AG09319 (cell line): ENCODE measurements at regions not wholly inside any gene's neighbourhood (a gene's known extent, or its start where the extent isn't known, plus 50 kb on each side); places are given as distances from the start of the nearest gene placed in this dataset.

Experiments
- DNase-seq: peaks from one replicate; pipeline ENCODE4 v3.0.0-alpha.2; 2010; ENCODE audit warnings: low read depth; ENCODE audit errors: extremely low read depth
- TF ChIP-seq, protein P1 (sequence below): IDR thresholded peaks from 2 replicates; pipeline ENCODE4 v1.5.1; 2011; ENCODE audit warnings: low read depth, mild to moderate bottlenecking, inconsistent platforms, low read length, moderate library complexity

DNA sequence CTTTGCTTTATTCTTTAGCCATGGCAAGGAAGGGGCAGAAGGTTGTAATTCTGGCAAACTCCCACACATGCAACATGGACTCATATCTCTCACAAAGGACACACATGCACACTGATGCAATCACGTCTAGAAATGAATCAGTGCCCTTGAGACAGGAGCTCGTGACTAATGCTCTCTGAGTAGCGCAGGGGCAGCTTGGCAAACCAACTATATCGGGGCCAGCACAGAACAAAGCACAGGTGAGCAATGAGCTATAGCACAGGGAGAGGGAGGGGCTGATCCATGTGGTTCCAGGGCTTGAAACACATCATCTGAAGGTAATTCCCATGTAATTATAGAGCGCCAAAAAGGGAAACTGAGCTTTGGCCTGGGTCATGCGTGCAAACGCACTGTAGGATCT, 165.2 kb upstream of the KLF7 start:
- TF ChIP-seq, protein P1, sequence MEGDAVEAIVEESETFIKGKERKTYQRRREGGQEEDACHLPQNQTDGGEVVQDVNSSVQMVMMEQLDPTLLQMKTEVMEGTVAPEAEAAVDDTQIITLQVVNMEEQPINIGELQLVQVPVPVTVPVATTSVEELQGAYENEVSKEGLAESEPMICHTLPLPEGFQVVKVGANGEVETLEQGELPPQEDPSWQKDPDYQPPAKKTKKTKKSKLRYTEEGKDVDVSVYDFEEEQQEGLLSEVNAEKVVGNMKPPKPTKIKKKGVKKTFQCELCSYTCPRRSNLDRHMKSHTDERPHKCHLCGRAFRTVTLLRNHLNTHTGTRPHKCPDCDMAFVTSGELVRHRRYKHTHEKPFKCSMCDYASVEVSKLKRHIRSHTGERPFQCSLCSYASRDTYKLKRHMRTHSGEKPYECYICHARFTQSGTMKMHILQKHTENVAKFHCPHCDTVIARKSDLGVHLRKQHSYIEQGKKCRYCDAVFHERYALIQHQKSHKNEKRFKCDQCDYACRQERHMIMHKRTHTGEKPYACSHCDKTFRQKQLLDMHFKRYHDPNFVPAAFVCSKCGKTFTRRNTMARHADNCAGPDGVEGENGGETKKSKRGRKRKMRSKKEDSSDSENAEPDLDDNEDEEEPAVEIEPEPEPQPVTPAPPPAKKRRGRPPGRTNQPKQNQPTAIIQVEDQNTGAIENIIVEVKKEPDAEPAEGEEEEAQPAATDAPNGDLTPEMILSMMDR, result no peak
- peak; percentile 91 for DNase-seq

DNA sequence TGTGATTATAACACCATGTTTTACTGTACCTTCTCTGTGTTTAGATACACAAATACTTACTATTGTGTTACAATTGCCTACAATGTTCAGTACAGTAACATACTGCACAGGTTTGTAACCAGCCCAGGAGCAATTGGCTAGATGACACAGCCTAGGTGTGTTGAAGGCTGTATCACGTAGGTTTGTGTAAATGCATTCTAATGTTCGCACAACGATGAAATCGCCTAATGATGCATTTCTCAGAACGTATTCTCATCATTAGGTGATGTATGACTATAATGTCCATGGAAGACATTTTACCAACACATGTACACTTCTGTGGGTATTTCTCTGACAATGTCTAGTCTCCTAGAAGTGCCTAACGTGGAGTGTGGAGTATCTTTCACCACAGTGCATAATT, 165.9 kb upstream of the KLF7 start:
- no peak for DNase-seq
- TF ChIP-seq, protein P1, result no peak

DNA sequence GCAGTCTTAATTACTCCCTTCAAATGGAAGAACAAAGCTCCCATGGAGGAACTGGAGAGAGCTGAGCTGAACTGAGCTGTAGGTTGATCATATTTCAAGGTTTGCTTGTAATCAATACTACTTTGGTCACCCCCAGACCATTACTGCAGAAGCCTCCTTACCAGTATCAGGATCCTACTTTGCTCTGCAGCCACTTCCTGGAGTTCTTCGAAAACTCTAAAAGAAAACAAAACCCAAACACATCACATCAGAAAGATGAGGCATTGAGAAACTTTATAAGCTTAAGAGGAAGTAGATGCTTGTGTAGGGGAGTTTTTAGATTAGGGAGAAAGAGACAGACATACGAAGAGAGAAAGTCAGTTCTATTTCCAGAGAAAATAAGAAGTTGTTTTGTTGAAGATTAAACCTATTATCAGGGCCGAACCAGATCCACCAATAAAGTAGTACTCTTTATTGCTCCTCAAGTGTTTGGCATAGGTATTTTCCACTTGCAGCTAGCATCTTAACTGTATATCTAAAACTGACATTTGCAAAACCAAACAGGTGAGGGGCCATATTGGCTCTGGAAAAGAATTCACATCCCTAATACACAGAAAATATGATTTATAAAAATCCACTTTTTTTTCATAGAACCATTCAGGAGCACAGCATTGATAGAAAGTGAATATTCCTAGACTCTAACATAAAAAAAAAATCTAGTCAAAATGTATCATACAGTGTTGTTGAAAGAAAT, 166.9 kb upstream of the KLF7 start:
- TF ChIP-seq, protein P1, result no peak
- DNase-seq, result no peak

DNA sequence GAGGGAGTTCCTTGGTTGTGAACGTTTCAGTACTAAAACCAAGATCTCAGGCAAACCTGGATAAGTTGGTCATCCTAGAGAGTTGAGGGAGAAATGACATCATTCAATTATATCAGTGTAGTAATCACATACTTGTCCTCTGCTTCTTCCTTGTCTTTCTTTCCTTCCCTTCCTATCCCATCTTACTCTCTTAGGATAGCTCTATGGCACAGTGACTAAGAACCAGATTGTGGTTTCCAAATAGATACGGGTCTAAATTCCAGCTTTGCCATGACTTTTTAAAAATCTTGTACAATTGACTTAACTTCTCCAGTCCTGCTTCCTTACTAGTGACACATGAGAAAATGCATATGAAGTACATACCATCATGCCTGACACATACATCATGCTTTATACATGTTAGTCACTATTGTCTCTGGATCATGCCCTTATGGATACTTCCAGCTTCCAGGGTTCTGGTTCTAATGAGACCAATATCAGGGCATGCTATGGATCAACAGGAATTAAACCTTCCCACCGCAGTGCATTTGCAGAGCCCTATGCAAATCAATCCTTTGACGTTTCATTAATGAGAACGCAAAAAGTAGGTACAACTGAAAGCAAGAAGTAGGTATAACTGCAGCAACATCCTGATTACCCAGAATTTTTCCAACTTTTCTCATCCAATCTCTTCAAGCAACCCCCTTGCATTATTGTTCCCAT, 168.0 kb upstream of the KLF7 start:
- TF ChIP-seq, protein P1, result no peak
- DNase-seq, result no peak

DNA sequence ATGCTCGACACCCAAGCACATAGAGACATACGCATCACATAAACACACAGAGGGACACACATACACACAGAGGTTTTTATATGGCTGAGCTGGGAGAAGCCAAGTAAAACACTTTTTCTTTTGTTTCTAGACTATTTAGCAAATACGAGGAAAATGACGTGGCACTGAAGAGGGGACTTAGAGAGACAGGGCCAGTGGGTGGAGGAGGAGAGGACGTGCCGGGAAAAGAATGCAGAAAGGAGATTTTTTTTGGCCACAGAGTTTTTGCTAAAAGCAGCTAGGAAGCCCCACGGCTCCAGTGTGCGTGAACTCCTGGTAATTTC, 168.5 kb upstream of the KLF7 start:
- no peak for DNase-seq

DNA sequence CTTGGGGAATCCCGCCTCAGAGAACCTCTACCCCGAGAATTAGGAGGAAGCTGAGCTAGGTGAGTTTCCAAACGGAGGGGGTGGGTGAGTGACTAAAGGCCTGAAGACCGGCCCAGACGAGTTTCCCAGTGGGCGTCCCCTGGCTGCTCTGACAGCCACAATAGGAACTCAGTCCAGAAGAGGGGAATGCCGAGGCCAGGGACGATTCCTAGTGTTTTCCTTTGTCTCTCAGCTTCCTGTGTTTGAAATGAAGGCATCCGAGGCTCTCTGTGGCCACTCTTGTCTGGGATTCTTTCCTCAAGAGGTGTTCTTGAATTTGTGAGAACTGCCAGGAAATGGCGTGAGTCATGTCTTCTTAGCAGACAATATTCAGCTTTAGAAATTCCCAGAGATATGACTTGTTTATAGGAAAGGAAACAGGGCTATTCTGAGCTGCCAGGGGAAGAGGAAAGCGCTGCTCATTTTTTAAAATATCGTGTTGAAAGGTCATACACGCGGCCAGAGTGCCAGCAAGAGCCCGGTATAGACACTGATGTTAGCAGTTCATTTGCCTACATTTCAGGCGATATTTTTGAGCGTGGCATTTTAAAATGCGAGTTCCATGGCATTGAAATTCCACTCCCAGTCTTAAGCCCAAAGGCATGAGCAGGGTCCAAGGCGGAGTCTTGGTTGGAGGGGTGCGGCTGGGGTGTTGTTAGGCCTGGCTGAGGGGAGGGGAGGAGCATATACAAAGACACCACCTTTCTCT, 169.1 kb upstream of the KLF7 start:
- TF ChIP-seq, protein P1, result no peak
- DNase-seq, result peak; percentile 74

More for the DNA sequence above, 168.5 kb upstream of the KLF7 start:
- TF ChIP-seq, protein P1, result no peak
